GM12878 (cell line): ENCODE measurements at regions not wholly inside any gene's neighbourhood (a gene's known extent, or its start where the extent isn't known, plus 50 kb on each side); places are given as distances from the start of the nearest gene placed in this dataset.
A peak's percentile ranks its signal among the peaks of the same experiment; 100 is the strongest.

ENCODE experiments used
- ATAC-seq: fragments of 200-7000 bp; cut with Tn5 transposase; 3 replicates; pipeline ENCODE4 v1.9.1; 2020; ENCODE audit warnings: mild to moderate bottlenecking, moderate library complexity
- BruUV-seq: library from RNA; stranded (reverse); fragments of 400-500 nt; replicated peaks from 2 replicates; lab custom pipeline; 2021; lab: Mats Ljungman, UMichigan
- CTCF ChIA-PET: fragments of 300-600 bp; sonication (Branson Sonifier 250); formaldehyde crosslinking; extraction: SDS; loops from one replicate; lab custom pipeline; 2021; ENCODE audit warnings: inconsistent platforms; lab: Yijun Ruan, JAX
- POLR2A ChIA-PET: fragments of 350-600 bp; formaldehyde crosslinking; extraction: SDS; loops from one replicate; lab custom pipeline; 2021; ENCODE audit warnings: inconsistent platforms; lab: Charles Lee
- RAD21 ChIA-PET: fragments of 300-600 bp; sonication (Branson Sonifier 250); formaldehyde crosslinking; loops from one replicate; lab custom pipeline; 2023; ENCODE audit warnings: antibody characterized with exemption; ENCODE audit not compliant: unreplicated experiment; lab: Charles Lee
- SMC1A ChIA-PET: fragments of 300-600 bp; sonication (Branson Sonifier 250); formaldehyde crosslinking; loops from one replicate; lab custom pipeline; 2023; ENCODE audit not compliant: unreplicated experiment, uncharacterized antibody; lab: Charles Lee
- DNase-seq: peaks from one replicate; pipeline ENCODE4 v3.0.0-alpha.2; 2011; ENCODE audit warnings: low read depth, low spot score
- FAIRE-seq: peaks from 3 replicates; lab custom pipeline; 2011; peaks lifted over from hg19 to GRCh38; lab: Jason Lieb, UNC
- H2AFZ ChIP-seq: 2 replicates; pipeline ENCODE4 v1.6.0; 2011; ENCODE audit warnings: low read depth, low read length, control low read depth; ENCODE audit not compliant: control insufficient read depth
- H3K27ac ChIP-seq: 2 replicates; pipeline ENCODE4 v1.5.1; 2011; ENCODE audit warnings: control low read depth; ENCODE audit not compliant: control insufficient read depth, insufficient read depth
- H3K27me3 ChIP-seq, 2 experiments: replicated peaks in 1 of 2; 2 replicates each; pipeline versions ENCODE4 v1.6.0 to v1.6.1; 2011; ENCODE audit warnings: low read length in 1 of 2; ENCODE audit not compliant: control insufficient read depth in 2 of 2, insufficient read depth in 2 of 2
- H3K36me3 ChIP-seq, 2 experiments: 2 replicates each; pipeline ENCODE4 v1.5.1; 2011; ENCODE audit warnings: low read length in 1 of 2; ENCODE audit not compliant: control insufficient read depth in 2 of 2, insufficient read depth in 2 of 2
- H3K4me1 ChIP-seq: 2 replicates; pipeline ENCODE4 v1.6.1; 2011; ENCODE audit warnings: mild to moderate bottlenecking, low read length, moderate library complexity, mixed read lengths; ENCODE audit not compliant: control insufficient read depth, insufficient read depth
- H3K4me2 ChIP-seq: 2 replicates; pipeline ENCODE4 v1.6.0; 2011; ENCODE audit warnings: control low read depth; ENCODE audit not compliant: control insufficient read depth, insufficient read depth
- H3K4me3 ChIP-seq: fragments of 200-600 bp; sonication (generic); 2 replicates; pipeline ENCODE4 v1.5.1; 2016
- H3K79me2 ChIP-seq: 2 replicates; pipeline ENCODE4 v1.6.0; 2011; ENCODE audit warnings: low read length; ENCODE audit not compliant: control insufficient read depth, insufficient read depth
- H3K9ac ChIP-seq: 2 replicates; pipeline ENCODE4 v1.8.0; 2011; ENCODE audit warnings: low read length, control low read depth, mixed read lengths; ENCODE audit not compliant: control insufficient read depth, insufficient read depth
- H3K9me3 ChIP-seq: replicated peaks from 3 replicates; pipeline ENCODE4 v1.5.1; 2011; ENCODE audit warnings: mild to moderate bottlenecking, low read length; ENCODE audit not compliant: control insufficient read depth, insufficient read depth
- H4K20me1 ChIP-seq: 2 replicates; pipeline ENCODE4 v1.6.0; 2011; ENCODE audit not compliant: control insufficient read depth, insufficient read depth
- EED ChIP-seq: sonication (generic); IDR thresholded peaks from 2 replicates; pipeline ENCODE4 v1.6.1; 2016; ENCODE audit warnings: antibody characterized with exemption, low read depth
- FOS ChIP-seq: IDR thresholded peaks from 3 replicates; pipeline ENCODE4 v1.6.1; 2011; ENCODE audit warnings: borderline replicate concordance; ENCODE audit not compliant: insufficient read length; ENCODE audit errors: extremely low read depth
- GATAD2B ChIP-seq: fragments of 450-650 bp; conservative IDR thresholded peaks from 2 replicates; pipeline ENCODE4 v1.6.1; 2017; ENCODE audit warnings: low read depth, mild to moderate bottlenecking, moderate library complexity
- HDGF ChIP-seq: fragments of 450-650 bp; IDR thresholded peaks from 2 replicates; pipeline ENCODE4 v1.6.1; 2016; ENCODE audit warnings: antibody characterized with exemption
- IKZF2 ChIP-seq, 2 experiments: fragments of 450-650 bp; IDR thresholded peaks; 2 replicates each; pipeline ENCODE4 v1.6.1; 2017; ENCODE audit warnings: mild to moderate bottlenecking in 2 of 2, moderate library complexity in 2 of 2
- JUND ChIP-seq: IDR thresholded peaks from 2 replicates; pipeline ENCODE4 v1.6.1; 2012; ENCODE audit warnings: low read depth, mild to moderate bottlenecking, low read length, improper control_type of control experiment, moderate library complexity
- NKRF ChIP-seq: fragments of 450-650 bp; conservative IDR thresholded peaks from 2 replicates; pipeline ENCODE4 v1.6.1; 2017; ENCODE audit warnings: mild to moderate bottlenecking, moderate library complexity
- NRF1 ChIP-seq: conservative IDR thresholded peaks from 2 replicates; pipeline ENCODE4 v1.6.1; 2011; ENCODE audit warnings: mild to moderate bottlenecking, low read depth, low read length, improper control_type of control experiment
- PML ChIP-seq: IDR thresholded peaks from 2 replicates; pipeline ENCODE4 v1.6.1; 2012; ENCODE audit warnings: low read length, inconsistent platforms
- RBBP5 ChIP-seq: fragments of 200-600 bp; sonication (generic); conservative IDR thresholded peaks from 2 replicates; pipeline ENCODE4 v1.6.1; 2016
- SRF ChIP-seq, 2 experiments: IDR thresholded peaks; 2 replicates each; pipeline ENCODE4 v1.6.1; 2011; ENCODE audit warnings: low read depth in 2 of 2, low read length in 2 of 2, mild to moderate bottlenecking in 1 of 2, moderate library complexity in 1 of 2
- SUPT20H ChIP-seq: IDR thresholded peaks from 2 replicates; pipeline ENCODE4 v1.6.1; 2011; ENCODE audit warnings: low read depth, mild to moderate bottlenecking, low read length, moderate library complexity, borderline replicate concordance; ENCODE audit not compliant: control insufficient read depth
- TBL1XR1 ChIP-seq: IDR thresholded peaks from 2 replicates; pipeline ENCODE4 v1.6.1; 2012; ENCODE audit warnings: low read depth, low read length, improper control_type of control experiment
- ZNF217 ChIP-seq: fragments of 450-650 bp; IDR thresholded peaks from 2 replicates; pipeline ENCODE4 v1.6.1; 2017; ENCODE audit warnings: antibody characterized with exemption, mild to moderate bottlenecking
- WGBS: methylation state at CpG from one replicate; pipeline ENCODE4 v1.1.6; 2016; ENCODE audit warnings: low lambda C conversion rate; ENCODE audit not compliant: insufficient replicate concordance, insufficient coverage; ENCODE audit errors: missing lambda C conversion rate; 5-methylcytosine and 5-hydroxymethylcytosine counted together
- in situ Hi-C: fragments of 300-500 bp; cut with MboI; formaldehyde crosslinking; loops from 9 replicates; pipeline ENCODE4 v1.14.3; 2018; ENCODE audit warnings: mixed read lengths
- intact Hi-C: fragments of 100-400 bp; cut with micrococcal nuclease; formaldehyde crosslinking; loops from one replicate; pipeline ENCODE4 v1.14.2; 2022; ENCODE audit not compliant: unreplicated experiment
- TF ChIP-seq, protein P1 (sequence below): fragments of 150-350 bp; IDR thresholded peaks from 2 replicates; pipeline ENCODE4 v1.6.1; 2016; ENCODE audit warnings: low read depth, low read length
- TF ChIP-seq, protein P2 (sequence below): fragments of 450-650 bp; IDR thresholded peaks from 2 replicates; pipeline ENCODE4 v1.6.1; 2016; ENCODE audit warnings: mild to moderate bottlenecking

GRCh38 chr14:65281991-65282895, 130.3 kb upstream of the FUT8 start:
- no TSS peak for BruUV-seq
- CTCF ChIA-PET = interaction anchor here (0.8 to 12.7 kb wide), 9 partner anchors 18 to 542 kb away, joined by 3 to 199 read pairs (median 4); partner anchors contain the start of gene FUT8
- no peak for DNase-seq
- POLR2A ChIA-PET = interaction anchor here (0.5 to 2.0 kb wide), 5 partner anchors 9 to 134 kb away, joined by 3 to 5 read pairs (median 4); no protein-coding TSS in a partner anchor
- intact Hi-C loops = loop anchor here (10.0 kb wide), 2 partner anchors 297 to 543 kb away; partner anchors contain the start of gene FNTB
- no peaks in the 10 kb centered on the region for H3K36me3 ChIP-seq
- RAD21 ChIA-PET = interaction anchor here (1.0 to 8.9 kb wide), 6 partner anchors 22 to 130 kb away, joined by 3 to 209 read pairs (median 7); partner anchors contain the start of gene FUT8
- H3K79me2 ChIP-seq = peaks cover 7% of the 10 kb centered on the region; the same call in 1 of the 2 replicates
- peaks cover 43% of the 10 kb centered on the region for H3K4me1 ChIP-seq
- no peaks in the 10 kb centered on the region; the same call in 2 of the 3 replicates for H3K9me3 ChIP-seq
- no peaks in the 10 kb centered on the region for H3K27me3 ChIP-seq
- WGBS = 1% methylated on average over 12 of the region's 12 CpGs
- in situ Hi-C loops = loop anchor here (10.0 kb wide), 1 partner anchor 117 kb away; no protein-coding TSS in a partner anchor
- H2AFZ ChIP-seq = peak overlapping the region; percentile 91
- ATAC-seq = peak; percentile 55
- no peaks in the 10 kb centered on the region for H4K20me1 ChIP-seq
- SMC1A ChIA-PET = interaction anchor here (0.7 to 12.7 kb wide), 21 partner anchors 9 to 678 kb away, joined by 3 to 203 read pairs (median 3); no protein-coding TSS in a partner anchor
- H3K9ac ChIP-seq = peak overlapping the region; percentile 81
- peak overlapping the region; percentile 66 for H3K4me3 ChIP-seq
- FAIRE-seq = peak; percentile 38
- peak overlapping the region; percentile 89 for H3K27ac ChIP-seq
- peak overlapping the region; percentile 92 for H3K4me2 ChIP-seq
- no peak for TF ChIP-seq NRF1
- no peak for TF ChIP-seq ZNF217
- TF ChIP-seq, protein P1, sequence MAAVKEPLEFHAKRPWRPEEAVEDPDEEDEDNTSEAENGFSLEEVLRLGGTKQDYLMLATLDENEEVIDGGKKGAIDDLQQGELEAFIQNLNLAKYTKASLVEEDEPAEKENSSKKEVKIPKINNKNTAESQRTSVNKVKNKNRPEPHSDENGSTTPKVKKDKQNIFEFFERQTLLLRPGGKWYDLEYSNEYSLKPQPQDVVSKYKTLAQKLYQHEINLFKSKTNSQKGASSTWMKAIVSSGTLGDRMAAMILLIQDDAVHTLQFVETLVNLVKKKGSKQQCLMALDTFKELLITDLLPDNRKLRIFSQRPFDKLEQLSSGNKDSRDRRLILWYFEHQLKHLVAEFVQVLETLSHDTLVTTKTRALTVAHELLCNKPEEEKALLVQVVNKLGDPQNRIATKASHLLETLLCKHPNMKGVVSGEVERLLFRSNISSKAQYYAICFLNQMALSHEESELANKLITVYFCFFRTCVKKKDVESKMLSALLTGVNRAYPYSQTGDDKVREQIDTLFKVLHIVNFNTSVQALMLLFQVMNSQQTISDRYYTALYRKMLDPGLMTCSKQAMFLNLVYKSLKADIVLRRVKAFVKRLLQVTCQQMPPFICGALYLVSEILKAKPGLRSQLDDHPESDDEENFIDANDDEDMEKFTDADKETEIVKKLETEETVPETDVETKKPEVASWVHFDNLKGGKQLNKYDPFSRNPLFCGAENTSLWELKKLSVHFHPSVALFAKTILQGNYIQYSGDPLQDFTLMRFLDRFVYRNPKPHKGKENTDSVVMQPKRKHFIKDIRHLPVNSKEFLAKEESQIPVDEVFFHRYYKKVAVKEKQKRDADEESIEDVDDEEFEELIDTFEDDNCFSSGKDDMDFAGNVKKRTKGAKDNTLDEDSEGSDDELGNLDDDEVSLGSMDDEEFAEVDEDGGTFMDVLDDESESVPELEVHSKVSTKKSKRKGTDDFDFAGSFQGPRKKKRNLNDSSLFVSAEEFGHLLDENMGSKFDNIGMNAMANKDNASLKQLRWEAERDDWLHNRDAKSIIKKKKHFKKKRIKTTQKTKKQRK = no peak
- peak; percentile 73; the same call in 1 of the 2 replicates for TF ChIP-seq HDGF
- TF ChIP-seq, protein P2, sequence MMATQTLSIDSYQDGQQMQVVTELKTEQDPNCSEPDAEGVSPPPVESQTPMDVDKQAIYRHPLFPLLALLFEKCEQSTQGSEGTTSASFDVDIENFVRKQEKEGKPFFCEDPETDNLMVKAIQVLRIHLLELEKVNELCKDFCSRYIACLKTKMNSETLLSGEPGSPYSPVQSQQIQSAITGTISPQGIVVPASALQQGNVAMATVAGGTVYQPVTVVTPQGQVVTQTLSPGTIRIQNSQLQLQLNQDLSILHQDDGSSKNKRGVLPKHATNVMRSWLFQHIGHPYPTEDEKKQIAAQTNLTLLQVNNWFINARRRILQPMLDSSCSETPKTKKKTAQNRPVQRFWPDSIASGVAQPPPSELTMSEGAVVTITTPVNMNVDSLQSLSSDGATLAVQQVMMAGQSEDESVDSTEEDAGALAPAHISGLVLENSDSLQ = peak; percentile 66
- no peak for TF ChIP-seq FOS
- peak in 1 of 2 experiments; percentile 13; a peak in 1 of 4 replicates for TF ChIP-seq IKZF2 (IDR thresholded peaks at IDR 0.05)
- no peak for TF ChIP-seq TBL1XR1
- TF ChIP-seq EED = peak; percentile 15; the same call in 1 of the 2 replicates
- peak; percentile 10; the same call in 1 of the 2 replicates for TF ChIP-seq PML
- TF ChIP-seq RBBP5 = no peak
- no peak for TF ChIP-seq JUND
- 0 out of 4 replicates have a peak, but pooled peaks of 1 of the 2 experiments have one; percentile 44 for TF ChIP-seq SRF (IDR thresholded peaks at IDR 0.05; ENCODE audit: low read depth in 2 of 2, low read length in 2 of 2)
- TF ChIP-seq NKRF = no peak
- no peak for TF ChIP-seq SUPT20H
- TF ChIP-seq GATAD2B = no peak
